DMS79 (cell line): ENCODE measurements at regions not wholly inside any gene's neighbourhood (a gene's known extent, or its start where the extent isn't known, plus 50 kb on each side); places are given as distances from the start of the nearest gene placed in this dataset.
A peak's percentile ranks its signal among the peaks of the same experiment; 100 is the strongest.
"Not testable (repeated sequence)": the region's sequence is repeated elsewhere in the genome, so short reads cannot be mapped to it uniquely, and the experiment has no call there.

Source experiments
- DNase-seq: peaks from one replicate; lab custom pipeline; 2025; lab: John Stamatoyannopoulos, UW

DNA sequence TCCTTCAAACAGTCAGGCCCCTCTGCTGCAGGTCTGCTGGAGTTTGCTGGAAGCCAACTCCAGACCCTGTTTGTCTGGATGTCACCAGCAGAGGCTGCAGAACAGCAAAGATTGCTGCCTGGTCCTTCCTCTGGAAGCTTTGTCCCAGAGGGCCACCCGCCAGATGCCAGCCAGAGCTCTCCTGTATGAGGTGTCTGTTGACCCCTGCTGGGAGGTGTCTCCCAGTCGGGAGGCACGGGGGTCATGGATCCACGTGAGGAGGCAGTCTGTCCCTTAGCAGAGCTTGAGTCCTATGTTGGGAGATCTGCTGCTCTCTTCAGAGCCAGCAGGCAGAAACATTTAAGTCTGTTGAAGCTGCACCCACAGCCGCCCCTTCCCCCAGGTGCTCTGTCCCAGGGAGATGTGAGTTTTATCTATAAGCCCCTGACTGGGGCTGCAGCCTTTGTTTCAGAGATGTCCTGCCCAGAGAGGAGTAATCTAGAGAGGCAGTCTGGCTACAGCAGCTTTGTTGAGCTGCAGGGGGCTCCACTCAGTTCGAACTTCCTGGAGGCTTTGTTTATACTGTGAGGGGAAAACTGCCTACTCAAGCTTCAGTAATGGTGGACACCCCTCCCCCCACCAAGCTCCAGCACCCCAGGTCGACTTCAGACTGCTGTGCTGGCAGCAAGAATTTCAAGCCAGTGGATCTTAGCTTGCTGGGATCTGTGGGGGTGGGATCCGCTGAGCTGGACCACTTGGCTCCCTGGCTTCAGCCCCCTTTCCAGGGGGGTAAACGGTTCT lies 72.1 kb downstream of the OGFRL1 start:
- not testable (repeated sequence) for DNase-seq

DNA sequence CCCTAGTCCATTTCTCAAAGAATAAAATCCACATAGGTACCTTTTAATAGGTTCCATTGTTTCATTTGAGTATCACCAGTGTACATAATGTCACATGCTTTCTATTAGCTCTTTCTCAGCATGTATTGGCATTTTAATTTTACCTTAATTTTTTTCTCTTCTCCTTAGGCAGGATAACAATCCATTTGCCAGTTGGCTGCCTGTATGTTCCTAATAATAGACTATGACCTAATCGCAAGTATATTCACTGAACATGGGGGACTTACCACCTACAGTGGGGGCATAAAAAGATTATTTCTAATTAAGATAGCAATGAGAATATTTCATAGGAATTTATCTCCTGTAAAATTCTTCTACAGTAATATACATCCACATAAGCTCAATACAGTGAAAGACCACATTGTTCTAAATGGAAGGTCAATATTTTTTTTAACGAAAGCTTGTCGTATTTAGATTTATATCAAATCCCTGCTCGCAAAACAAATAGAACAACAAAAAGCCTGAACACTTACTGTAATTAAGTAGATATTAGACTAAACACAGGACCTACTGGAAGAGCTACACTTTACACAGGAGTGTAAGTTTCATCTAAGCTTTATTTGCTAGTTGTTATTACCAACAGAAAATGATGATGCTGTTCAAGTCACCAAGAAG lies 76.4 kb downstream of the OGFRL1 start:
- no peak for DNase-seq

DNA sequence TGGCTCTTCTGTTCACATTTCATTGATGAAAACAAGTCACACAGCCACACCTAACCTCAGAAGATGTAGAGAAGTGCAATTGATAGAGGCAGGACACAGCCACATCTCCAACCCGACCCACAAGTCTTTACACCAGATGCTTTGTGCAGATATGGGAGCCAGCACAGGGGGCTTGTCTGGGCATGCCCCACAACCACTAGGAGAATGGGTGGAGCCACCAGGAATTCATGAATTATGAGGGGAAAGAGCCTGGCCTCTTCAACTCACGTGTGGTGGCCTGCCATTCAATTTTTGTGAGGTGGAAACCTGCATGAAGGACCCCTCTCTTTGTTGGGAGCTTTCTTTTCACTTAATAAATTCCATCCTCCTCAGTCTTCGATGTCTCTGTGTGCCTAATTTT lies 79.1 kb downstream of the OGFRL1 start:
- peak; percentile 12 for DNase-seq

DNA sequence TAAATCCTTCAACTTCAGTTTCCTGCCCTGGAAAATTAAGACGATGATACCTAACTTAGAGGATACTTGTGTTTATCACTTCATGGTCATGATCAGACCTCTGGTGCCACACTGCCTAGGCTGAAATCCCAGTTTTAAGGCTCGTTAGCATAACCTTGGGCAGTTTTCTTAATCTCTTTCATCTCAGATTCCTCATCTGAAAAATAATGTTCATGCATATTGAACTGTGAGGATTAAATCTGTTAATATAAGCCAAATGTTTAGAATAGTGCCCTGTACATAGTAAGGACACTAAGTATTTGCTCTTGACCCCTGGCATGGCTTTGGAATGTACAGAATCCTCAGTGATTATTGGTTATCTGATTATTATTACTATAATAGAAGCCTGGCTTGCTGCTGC lies 79.7 kb downstream of the OGFRL1 start:
- DNase-seq = no peak

DNA sequence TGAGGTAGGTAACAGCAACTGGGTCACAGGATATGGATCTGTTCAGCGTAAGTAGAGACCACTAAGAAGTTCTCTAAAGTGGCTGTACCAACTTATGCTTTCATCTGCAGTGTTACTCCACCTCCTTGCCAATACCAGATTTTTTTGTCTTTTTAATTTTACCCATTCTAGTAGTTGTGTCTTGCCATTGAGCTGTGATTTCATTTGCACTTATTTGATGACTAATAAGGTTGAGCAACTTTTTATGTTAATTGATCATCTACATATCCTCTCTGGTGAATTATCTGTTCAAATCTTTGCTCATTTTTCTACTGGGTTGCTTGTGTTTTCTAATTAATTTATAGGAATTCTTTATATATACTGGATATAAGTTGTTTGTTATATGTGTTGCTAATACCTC lies 82.9 kb downstream of the OGFRL1 start:
- DNase-seq = no peak

DNA sequence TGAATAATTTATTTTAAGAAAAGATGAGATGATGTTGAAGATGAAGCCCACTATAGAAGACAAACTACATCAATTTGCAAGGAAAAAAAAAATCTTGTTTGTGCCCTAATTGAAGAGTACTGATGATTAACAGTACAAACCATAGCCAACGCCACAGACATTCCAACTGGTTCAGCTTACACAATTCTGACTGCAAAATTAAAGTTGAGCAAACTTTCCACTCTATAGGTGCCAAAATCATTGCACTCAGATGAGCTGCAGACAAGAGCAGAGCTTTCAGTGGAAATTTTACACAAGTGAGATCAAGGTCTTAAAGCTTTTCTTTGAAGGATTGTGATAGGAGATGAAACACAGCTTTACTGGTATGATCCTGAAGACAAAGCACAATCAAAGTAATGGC lies 85.3 kb downstream of the OGFRL1 start:
- DNase-seq = no peak

DNA sequence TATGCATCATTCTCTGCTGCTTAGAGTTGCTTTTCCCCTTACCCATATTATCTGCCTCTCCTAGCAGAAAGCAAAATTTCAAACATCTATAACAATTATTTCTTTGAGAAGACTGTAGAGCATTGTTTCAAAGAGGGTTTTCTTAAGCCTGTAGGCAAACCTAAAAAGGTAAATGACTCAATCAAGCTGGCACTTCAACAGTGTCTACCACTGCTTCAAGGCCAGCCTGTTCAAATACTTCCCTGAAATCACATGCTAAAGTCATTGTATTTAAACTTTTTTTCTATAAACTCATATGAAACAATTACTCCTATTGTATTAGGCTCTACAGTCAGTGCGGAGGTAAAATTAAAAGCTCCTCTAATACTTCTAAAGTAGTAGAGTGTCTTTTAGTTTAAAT lies 87.1 kb downstream of the OGFRL1 start:
- DNase-seq = no peak

DNA sequence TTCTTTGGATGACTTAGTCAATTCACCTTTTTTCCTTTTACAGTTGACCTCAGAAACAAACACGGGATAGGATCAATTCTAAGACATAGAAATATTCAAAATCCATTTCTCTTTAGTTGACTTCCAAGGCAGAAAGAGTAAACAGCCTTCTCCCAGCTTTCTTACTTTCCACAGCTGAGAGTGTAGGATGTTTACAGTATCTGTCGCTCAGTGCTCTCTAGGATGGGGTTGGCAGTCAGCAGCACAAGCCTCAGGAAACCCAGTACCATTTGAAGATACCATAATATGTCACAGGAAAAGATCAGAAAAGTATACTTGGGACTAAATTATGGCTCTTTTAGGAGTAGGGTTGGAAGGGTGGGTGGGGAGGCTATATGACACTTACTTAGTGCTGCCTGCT lies 88.2 kb downstream of the OGFRL1 start:
- no peak for DNase-seq

DNA sequence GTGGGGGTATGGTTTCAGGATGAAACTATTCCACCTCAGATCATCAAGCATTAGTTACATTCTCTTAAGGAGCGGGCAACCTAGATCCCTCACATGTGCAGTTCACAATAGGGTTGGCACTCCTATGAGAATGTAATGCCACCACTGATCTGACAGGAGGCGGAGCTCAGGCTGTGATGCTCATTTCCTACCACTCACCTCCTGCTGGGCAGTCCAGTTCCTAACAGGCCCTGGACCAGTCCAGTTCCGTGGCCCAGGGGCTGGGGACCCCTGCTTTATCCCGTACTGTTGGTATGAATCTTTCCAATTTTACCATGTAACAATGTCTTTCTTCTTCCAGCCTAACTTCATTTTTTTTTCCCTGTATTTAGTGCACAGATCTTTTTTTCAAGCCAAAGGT lies 94.9 kb downstream of the OGFRL1 start:
- no peak for DNase-seq

DNA sequence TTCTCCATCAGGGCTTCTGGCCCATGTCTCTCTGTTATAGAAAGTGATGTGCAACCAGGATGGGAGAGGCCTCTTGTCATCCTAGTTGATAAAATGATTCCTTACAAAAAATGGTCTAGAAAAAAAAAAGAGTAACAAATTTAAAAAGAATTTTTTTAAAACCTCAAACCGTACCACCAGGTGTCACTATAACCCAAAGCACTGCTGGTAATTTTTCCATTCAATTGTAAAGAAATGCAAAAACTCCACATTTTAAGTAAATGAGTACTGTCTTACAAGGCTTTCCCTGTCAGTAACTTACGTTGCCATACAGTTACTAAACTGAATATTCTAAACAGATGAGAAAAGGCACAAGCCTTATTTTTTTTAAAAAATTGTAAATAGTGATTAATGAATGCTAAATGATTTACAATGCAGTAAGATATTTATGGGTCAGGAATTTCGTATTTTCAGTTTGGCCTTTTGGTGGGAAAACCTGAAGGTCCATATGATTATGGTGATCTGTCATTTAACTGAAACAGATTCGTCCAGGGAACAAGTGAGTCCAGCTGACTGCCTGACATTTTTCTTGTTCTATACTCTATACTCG lies 95.4 kb downstream of the OGFRL1 start:
- no peak for DNase-seq

DNA sequence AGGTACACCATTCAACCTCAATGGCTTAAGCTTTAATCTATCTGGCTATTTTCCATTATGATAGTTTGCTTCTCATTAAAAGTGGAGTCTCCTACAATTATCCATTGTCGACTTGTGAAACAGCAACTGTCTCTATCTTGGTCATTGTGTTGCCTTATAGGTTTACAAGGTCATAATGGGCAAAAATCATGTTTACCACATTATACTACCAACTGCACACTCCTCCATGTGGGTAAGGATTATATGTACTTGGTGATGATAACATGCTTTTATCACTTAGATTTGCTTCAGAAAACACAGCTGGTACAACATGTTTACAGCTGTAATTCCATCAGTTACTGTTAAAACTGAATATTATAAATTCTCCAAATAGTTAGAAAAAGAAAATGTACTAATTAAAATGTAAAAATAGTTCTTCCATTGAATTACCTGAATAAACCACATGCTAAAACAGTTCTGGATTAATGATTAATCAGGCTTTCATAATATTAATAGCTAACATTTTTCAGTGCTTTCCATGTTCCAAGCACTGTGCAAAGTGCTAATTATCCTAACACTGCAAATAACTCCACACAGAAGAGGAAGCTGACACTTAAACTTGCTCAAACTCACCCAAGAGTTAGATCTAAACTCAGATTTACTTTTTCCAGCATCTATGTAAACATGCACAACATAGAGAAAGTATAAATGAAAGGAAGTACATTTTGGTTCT lies 96.7 kb downstream of the OGFRL1 start:
- no peak for DNase-seq

DNA sequence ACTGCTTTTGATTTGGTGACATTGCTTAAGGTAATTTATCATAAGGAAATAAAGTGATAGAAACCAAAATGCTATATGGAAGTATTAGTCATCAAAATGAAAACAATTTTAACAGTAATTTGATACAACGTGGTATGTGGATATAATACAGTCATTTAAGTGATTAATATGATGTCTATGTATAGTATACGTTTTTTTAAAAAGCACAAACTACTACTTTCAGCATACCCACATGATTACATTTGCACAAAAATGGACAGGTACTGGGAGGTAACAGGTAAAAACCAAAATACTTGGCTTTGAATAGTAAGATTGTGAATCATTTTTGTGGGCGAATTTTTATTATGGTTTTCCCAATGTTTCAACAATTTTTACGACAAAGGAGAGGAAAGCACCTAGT lies 97.6 kb downstream of the OGFRL1 start:
- no peak for DNase-seq

DNA sequence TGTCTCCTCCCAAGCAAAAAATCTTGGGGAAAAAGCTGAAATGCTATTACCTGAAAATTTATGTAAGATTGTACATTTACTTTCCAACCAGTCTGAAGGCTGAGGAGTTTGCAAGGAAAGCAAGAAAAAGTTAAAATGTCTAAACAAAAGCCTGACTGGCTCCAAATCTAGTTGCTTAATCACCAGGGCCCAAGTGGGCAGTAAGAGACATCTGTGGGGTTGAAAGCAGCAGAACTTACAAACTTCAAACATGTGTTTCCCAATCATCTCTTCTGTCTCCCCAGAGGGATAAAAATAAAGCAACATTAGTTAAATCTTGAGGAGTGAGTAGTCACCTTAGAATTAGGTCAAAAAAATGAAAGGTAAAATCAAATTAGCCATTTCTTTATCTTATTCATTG lies 98.6 kb downstream of the OGFRL1 start:
- DNase-seq = no peak

DNA sequence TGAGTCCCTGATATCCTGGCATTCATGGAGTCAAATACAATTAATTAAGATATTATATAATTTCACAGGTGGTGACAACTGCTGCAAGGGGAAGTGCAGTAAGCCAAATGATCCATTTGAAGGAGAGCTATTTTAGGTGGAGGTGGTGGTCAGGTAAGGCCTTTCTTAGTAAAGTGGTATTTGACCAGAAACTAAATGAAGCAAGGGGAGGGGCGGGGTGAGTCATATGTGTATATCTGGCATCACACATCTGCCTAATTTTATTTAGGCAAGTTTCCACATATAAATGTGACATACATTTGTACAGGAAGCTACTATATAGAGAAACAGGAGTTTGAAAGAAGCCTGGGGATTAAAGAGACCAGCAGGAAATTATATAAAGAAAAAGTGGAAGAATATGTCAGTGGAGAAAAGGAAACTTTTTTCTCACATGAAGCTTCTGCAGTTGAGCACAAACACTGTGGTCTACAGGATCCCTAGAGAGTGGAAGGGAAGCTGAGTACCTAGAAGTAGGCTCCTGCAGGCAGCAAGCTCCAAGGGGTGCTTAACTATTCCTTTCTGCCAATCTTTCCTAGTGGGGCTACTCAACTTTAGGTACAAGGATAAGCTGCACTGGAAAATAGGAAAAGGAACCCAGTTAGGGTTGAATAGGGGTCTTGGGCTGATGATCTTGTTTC lies 99.6 kb downstream of the OGFRL1 start:
- no peak for DNase-seq

DNA sequence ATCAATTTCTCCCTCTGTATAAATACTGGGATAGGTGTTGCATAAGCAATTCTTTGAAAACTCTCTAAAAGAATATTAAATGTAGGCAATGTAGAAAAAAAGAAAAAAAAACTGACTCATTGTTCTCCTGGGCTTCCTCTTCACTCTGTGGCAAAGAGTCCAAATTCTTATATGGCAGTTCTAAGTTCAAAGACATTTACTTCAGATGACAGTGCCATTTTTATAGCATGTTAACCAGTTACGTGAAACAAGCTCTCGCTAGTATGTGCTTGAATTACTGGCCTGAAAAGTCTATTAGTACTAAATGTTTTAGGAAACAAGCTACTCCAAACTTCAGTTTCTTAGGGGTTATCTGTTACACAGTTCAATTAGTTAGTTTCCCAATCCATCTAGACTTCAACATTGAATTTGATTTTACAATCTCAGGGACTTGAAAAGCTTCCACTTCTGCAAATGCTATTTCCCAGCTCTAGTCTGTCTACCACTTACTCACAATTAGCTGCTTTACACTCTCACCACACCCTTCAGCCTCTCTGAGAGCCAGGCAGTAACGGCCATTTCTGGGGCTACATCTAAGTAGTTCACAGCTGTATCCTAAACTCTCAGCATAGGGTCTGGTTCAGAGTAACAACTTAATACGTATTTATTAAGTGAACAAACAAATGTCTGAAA lies 100.4 kb downstream of the OGFRL1 start:
- no peak for DNase-seq

DNA sequence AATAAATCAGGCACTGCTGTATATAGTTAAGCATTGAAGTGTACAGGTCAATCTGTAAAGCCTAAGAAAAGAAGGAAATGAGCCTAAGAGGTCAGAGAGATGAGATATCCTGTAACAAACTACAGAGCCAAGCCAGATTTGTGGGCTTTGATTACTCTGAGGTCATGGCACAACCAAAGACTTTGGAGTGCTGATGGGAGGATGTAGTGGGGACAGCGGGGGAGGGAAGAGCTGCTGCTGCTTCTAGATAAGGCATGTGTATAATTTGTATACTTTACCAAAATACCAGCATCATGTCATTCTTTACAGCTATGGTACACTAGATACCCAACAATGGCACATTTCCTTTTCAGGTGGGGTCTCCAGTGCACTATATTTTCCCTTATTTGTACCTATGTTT lies 102.5 kb downstream of the OGFRL1 start:
- no peak for DNase-seq

DNA sequence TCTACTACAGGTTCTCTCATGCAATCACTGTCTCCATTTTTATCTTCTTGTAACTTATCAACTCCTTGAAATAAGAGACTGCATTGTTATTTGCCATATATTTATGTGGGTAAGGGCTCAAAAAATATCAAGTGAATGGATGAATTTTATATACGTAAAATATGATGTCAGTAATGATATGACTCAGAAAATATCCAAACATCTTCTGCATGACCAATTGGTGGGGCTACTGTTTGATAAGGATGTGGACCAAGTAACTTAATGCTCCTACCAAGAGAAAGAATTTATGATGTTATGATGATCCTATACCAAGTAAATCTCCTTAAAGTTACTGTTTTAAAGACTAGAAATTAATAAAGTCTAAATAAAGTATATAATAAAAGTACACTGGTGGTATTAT lies 103.7 kb downstream of the OGFRL1 start:
- no peak for DNase-seq

DNA sequence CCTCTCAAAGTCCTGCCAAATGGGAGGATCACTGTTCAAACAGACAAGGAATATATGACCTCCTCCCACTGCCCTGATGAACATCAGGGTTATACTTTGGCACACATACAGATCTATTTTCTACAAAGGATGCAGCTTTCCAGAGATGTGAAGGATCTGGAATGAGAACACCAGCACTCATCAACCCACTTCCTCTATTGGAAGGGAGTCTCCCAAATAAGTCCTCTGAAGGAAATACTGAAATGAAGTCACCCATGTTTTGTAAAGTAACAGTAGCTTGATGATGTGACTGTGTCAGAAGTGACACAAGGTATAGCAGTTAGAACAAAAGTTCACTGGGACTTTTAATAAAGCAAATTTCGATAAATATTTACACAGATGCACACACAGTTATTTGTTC lies 104.9 kb downstream of the OGFRL1 start:
- DNase-seq = no peak

DNA sequence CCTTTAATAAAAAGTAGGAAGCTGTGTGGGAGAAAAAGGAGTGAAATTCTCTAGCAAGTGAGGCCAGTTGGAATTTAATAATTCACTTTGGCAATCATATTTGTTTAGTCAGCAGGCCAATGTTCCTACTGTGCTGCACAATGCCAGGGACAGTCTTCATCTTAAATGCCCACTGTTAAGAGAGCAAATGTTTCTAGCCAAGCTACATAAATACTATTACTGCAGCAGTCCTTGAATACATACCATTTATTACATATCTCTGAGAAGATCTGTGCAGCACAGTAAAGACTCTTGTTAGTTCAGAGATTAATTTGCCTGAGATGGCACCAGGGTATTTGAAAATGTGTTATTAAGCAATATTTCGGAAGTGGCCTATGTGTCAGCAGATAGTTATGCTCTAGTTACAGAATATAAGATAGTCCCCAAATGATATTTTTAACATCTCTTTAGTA lies 105.4 kb downstream of the OGFRL1 start:
- DNase-seq = no peak

DNA sequence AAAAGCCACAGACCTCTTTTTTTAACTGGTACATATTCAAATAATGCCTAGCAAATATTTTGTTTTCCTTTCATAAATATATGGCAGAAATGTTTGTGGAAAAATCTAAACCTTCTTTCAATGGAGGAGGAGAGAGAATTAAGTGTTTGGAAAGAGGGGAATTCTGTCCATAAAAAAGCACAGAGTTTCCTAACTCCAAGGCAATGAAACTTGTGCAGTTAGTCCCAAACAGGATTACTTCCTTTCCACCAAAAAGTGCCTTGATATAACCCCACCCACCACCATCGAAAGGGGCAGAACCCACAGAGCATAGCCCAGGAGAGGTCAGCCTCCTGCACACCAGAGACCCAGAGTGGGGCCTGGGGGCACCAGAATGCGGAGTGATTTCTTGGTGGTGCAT lies 106.3 kb downstream of the OGFRL1 start:
- no peak for DNase-seq

DNA sequence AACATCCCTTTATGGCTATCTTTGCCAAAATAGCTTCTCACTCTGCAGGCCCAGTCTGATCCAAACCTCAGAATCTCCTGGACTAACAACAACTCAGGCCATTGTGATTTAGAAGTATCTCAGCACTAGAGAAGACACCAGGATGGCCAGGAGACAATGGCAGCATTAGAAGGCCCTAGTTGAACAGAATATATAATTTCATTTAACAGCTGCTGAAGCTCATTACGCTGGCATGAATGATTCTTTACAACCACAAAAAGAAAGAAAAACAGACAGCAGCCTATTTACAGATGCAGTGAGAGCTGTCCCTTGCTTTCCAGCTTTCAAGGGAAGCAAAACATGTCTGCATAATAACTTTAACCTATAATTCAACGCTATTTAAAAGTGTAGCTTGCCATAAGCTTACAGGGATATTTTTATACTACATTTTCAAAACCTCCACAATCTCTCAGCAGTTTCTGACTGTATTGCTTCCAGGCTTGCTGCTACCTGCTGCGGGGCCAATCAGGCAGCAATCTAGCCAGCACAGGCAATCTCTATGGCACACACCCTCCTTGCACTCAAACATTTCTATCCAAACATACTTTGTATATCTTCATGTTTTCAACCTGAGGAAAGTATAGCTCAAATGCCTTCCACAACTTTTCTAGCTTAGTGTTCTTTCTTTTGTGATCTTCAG lies 107.3 kb downstream of the OGFRL1 start:
- no peak for DNase-seq
